ENCODE measurements at regions not wholly inside any gene's neighbourhood (a gene's known extent, or its start where the extent isn't known, plus 50 kb on each side); places are given as distances from the start of the nearest gene placed in this dataset.

DNA sequence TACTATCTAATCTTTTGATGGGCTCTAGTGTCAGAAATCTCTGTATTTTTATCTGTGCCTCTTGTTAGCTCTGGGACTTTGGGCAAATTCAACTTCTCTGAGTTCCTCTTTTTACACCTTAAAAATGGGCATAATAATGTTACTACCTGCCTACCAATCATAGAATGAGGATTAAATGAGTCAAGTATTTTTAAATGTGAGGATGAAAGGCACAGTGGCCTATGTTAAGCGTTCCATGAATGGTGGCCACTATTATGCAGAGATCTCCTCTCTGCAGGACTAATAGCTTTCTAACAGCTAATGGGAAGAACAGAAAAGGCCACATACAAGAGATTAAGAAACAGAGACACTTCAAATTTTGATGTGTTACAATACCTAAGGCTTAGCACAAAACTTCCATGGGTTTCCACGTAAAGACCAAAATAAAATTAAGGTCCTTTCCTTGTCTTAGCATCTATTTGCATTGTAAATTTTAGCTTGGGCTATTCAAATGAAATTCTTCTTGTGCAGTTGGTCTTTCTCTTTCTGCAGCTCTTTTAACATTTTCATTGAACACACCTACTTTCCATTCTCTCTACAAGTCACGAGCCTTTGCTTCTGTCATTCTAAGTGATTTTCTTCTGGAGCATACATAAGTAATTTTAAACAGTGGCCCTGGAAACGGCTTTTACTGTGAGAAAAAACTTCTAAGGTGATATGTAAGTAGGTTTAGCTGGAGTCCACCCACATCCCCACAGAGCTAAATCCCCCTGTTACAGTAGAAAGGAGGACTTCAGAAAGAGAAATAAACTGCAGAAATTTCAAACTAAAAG is 117.9 kb upstream of the MED14 start:
- TF ChIP-seq, protein P1, sequence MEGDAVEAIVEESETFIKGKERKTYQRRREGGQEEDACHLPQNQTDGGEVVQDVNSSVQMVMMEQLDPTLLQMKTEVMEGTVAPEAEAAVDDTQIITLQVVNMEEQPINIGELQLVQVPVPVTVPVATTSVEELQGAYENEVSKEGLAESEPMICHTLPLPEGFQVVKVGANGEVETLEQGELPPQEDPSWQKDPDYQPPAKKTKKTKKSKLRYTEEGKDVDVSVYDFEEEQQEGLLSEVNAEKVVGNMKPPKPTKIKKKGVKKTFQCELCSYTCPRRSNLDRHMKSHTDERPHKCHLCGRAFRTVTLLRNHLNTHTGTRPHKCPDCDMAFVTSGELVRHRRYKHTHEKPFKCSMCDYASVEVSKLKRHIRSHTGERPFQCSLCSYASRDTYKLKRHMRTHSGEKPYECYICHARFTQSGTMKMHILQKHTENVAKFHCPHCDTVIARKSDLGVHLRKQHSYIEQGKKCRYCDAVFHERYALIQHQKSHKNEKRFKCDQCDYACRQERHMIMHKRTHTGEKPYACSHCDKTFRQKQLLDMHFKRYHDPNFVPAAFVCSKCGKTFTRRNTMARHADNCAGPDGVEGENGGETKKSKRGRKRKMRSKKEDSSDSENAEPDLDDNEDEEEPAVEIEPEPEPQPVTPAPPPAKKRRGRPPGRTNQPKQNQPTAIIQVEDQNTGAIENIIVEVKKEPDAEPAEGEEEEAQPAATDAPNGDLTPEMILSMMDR (IDR thresholded peaks at IDR 0.05; ENCODE audit: low read length), result no peak
- TF ChIP-seq EZH2 (IDR thresholded peaks at IDR 0.05; ENCODE audit: borderline replicate concordance, low read length), result no peak
